Fibroblast of mammary gland (primary cell): ENCODE measurements at regions not wholly inside any gene's neighbourhood (a gene's known extent, or its start where the extent isn't known, plus 50 kb on each side); places are given as distances from the start of the nearest gene placed in this dataset.

Source experiments
- DNase-seq: peaks from one replicate; pipeline ENCODE4 v3.0.0-alpha.2; 2010; ENCODE audit warnings: low read depth
- H3K4me3 ChIP-seq: 2 replicates; pipeline ENCODE4 v1.5.1; 2011; ENCODE audit warnings: low read depth, mild to moderate bottlenecking, low read length, moderate library complexity; ENCODE audit not compliant: control insufficient read depth
- CTCF ChIP-seq: conservative IDR thresholded peaks from 2 replicates; pipeline ENCODE4 v1.5.1; 2011; ENCODE audit warnings: low read depth, low read length, inconsistent platforms; ENCODE audit not compliant: control insufficient read depth, insufficient read depth

GRCh38 chr6:123712831-123713230, 76.1 kb upstream of the TRDN start:
- no peak for DNase-seq
- H3K4me3 ChIP-seq = no peak overlapping the region
- TF ChIP-seq CTCF = no peak

- no peak for TF ChIP-seq CTCF
- DNase-seq = no peak
- no peak overlapping the region for H3K4me3 ChIP-seq
Measured at GRCh38 chr6:123702943-123703342, 66.2 kb upstream of the TRDN start.

GRCh38 chr6:123687864-123688263, 51.1 kb upstream of the TRDN start:
- H3K4me3 ChIP-seq = no peak overlapping the region
- TF ChIP-seq CTCF = no peak
- no peak for DNase-seq
